HG02840 (cell line): ENCODE measurements at regions not wholly inside any gene's neighbourhood (a gene's known extent, or its start where the extent isn't known, plus 50 kb on each side); places are given as distances from the start of the nearest gene placed in this dataset.
"Not testable (repeated sequence)": the region's sequence is repeated elsewhere in the genome, so short reads cannot be mapped to it uniquely, and the experiment has no call there.

ENCODE experiments used
- ATAC-seq: cut with Tn5 transposase; IDR thresholded peaks from one replicate; pipeline ENCODE4 v1.9.1; 2021; ENCODE audit warnings: mild to moderate bottlenecking, moderate library complexity, moderate number of reproducible peaks; ENCODE audit not compliant: unreplicated experiment, low FRiP score

DNA sequence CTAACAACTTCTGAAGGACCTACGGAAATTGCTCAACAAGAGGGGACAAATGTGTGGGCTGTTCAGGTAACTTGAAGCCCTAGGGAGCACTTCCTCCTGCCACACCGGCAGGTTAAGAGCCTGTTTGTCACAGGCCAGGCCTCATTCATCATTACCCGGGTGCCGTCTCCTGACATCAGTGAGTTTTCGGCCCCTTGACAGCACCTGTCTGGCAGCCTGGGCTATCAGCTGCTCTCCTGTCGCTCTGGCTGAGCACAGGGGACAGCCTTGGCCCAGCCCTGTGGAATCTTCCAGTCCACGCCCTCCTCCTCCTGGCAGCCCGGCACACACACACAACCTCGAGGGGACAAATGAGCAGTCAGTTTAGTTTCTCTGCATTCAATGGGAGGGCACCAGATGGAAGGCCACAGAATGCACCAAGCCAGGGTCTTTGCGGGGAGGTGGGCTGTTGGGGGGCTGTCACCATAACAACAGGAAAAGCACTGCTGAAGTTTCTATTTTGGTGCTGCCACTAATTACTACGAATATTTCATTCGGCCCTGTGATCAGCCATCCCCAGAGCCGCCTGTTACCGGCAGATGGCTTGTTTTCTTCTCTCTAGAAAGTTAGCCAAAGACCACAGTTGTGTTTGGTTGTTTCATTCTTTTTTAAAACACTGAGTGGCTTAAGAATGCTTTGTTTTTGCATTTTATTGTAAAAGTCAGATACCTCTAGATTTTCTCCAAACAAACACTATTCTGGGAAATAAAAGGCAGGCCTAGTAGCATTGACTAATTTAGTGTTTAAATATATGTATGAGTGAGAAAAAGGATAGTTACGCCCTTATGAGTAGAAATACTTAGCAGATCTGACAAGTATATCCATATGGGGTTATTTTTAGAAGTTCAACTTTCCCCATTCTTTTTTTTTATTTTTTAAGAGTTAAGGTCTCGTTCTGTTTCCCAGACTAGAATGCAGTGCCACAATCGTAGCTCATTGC lies 189.9 kb upstream of the NDUFV2 start:
- ATAC-seq: peak; percentile 65

DNA sequence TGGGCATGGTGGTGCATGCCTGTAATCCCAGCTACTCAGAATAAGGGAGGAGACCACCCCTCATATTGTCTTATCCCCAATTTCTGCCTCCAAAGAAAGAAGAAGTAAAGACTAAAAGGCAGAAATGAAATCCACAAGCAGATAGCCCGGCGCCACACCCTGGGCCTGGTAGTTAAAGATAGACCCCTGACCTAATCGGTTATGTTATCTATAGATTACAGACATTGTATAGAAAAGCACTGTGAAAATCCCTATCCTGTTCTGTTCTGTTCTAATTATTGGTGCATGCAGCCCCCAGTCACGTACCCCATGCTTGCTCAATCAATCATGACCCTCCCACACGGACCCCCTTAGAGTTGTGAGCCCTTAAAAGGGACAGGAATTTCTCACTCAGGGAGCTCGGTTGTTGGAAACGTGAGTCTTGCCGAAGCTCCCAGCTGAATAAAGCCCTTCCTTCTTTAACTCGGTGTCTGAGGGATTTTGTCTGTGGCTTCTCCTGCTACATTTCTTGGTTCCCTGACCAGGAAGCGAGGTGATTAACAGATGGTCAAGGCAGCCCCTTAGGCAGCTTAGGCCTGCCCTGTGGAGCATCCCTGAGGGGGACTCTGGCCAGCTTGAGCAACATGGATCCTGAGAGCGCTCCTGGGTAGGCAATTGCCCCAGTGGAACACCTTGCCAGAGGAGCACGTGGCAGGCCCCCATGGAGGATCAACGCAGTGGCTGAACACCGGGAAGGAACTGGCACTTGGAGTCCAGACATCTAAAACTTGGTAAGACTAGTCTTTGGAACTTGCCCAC lies 188.7 kb upstream of the NDUFV2 start:
- ATAC-seq: not testable (repeated sequence)

DNA sequence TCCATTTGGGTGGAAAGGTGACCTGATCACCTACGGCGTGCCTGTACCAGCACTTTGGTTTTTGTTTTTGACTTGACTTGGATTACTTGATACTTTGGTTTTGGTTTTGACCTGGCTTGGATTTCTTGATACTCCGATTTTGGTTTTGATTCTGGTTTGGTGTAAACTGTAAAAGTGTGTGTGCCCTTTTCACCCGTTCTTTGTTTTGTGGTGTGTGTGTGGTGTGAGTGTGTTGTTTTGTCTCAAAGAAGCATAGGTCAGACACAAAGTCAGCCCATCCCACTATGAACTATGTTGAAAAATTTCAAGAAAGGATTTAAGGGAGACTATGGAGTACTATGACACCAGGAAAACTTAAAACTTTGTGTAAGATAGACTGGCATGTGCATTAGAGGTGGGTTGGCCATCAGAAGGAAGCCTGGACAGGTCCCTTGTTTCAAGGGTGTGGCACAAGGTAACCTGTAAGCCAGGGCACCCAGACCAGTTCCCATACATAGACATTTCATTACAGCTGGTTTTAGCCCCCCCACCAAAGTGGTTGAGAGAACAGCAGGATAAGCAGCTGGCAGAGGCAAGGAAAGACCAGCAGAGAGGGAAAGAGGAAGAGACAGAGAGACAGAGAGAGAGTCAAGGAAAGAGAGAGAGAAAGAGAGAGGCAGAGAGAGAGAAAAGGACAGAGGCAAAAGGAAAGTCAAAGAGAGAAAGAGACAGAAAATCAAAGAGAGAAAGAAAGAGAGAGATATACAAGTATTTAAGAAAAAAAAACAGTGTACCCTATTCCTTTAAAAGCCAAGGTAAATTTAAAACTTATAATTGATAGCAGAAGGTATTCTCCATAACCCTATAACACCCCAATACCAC lies 187.9 kb upstream of the NDUFV2 start:
- not testable (repeated sequence) for ATAC-seq

DNA sequence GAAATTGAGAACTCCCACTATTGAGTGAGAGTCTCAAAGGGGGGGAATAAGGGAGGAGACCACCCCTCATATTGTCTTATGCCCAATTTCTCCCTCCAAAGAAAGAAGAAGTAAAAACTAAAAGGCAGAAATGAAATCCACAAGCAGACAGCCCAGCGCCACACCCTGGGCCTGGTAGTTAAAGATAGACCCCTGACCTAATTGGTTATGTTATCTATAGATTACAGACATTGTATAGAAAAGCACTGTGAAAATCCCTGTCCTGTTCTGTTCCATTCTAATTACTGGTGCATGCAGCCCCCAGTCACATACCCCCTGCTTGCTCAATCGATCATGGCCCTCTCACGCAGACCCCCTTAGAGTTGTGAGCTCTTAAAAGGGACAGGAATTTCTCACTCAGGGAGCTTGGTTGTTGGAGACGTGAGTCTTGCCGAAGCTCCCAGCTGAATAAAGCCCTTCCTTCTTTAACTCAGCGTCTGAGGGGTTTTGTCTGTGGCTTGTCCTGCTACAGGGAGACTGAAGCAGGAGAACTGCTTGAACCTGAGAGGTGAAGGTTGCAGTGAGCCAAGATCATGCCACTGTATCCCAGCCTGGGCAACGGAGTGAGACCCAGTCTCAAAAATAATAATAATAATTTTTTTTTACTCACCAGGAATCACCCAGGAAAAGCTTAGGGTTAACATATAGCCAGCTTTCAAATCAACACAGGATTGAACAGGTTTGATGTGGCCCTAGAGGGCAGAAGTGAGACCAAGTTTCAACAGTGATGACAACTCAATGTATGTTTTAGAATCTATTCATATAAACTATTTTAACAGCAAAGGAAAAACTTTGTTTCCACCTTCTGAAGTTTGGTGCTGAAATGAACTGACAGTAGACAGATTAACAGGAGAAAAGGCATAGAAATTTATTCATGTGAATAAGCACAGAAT lies 181.4 kb upstream of the NDUFV2 start:
- not testable (repeated sequence) for ATAC-seq

DNA sequence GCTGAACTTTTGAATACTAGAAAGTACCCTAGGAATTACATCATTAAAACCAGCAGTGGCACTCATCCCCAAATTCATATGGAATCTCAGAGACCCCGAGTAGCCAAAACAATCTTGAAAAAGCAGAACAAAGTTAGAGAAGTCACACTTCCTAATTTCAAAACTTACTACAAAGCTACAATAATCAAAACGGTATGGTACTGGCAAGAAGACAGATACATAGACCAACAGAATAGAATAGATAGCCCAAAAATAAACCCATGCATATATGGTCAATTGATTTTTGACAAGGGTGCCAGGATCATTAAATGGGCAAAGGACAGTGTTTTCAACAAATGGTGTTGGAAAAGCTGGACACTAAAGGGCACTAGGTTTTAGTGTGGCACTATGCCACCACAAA lies 176.0 kb upstream of the NDUFV2 start:
- no peak for ATAC-seq

DNA sequence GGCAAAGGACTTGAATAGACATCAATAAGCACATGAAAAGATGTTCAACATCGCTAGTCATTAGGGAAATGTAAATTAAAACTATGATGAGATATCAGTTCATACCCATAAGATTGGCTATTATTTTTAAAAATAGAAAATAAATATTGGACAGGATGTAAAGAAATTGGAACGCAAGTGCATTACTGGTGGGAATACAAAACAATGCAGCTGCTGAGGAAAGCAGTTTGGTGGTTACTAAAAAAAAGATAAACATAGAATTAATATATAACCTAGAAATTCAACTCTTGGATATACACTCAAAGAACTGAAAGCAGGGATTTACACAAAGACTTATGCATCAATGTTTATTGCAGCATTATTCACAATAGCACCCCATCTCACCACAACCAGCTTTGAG lies 174.5 kb upstream of the NDUFV2 start:
- no peak for ATAC-seq

DNA sequence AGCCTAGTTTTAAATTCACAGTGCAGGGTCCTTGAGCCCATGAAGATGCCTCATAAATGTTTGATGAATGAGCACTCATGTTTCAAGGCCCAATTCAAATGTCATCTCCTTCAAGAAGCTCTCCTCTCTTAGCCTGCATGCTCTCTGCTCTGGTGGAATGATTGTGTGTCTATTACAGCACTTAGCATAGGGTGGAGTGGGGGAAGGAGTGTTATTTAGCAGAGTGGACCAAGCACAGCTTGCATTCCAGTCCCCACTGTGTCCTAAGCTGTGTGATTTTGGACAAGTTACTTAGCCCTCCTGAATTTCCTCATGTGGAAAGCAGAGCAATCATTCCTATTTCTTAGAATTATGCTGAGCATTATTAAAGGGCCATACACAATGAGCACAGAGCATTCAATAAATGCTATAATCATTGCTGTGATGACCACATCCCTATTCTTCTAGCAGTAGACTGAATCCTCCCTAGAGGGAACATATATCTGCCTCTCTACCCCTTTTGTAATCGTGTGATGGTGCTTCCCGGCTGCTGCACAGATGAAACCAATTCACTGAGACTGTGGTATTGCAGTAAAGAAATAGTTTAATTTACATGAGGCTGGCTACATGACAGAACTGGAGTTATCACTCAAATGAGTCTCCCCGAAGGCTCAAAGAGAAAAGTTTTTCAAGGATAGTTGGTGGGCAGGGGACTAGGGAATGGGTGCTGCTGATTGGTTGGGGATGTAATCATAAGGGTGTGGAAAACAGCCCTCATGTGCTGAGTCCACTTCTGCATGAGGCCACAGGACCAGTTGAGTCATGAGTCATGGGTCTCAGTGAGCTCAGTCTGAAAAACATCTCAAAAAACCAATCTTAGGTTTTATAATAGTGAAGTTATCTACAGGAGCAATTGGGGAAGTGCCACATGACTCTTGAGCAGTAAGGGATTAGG lies 173.4 kb upstream of the NDUFV2 start:
- no peak for ATAC-seq

DNA sequence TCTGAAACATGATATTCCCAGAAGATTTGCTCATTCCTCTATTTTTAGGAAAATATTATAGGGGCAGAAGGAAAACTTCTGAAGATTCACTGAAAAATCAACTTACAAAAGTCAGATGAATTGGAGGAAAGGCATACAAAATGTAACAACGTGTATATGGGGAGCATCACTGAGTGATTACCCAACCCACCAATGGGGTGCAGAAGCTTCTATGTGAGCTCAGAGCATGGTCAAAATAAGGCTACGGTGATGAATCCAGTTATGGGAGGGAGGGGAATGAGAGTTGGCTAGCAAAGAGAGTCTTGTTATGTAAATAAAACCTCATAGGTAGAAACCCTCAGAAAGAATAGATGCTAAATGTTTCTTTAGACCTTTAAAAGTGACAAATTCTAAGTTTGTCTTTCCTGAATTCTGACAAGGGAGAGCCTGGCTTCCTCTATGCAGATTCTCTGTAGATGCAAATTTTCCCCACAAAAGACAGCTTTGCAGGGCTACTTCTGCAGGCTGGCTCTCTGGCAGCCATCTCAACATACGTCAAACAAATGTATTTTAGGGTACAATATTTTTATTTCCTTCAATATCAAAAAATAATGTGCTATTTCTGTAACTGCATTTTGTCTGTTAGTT lies 171.4 kb upstream of the NDUFV2 start:
- ATAC-seq: no peak

DNA sequence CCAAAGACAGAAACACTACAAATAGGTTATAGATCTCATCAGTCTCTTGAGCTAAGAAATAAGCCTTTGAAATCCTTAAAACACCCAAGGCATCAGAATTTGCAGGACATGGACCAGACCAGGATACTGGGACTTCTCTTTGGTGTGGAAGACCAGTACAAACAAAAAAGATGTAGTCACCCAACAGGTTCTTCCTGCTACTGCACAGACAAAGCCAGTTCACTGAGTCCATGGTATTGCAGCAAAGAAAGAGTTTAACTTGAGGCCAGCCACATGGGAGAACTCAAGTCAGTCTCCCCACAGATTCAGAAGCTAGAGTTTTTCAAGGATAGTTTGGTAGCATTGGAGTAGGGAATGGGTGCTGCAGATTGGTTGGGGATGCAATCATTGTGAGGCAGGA lies 169.6 kb upstream of the NDUFV2 start:
- ATAC-seq: no peak

DNA sequence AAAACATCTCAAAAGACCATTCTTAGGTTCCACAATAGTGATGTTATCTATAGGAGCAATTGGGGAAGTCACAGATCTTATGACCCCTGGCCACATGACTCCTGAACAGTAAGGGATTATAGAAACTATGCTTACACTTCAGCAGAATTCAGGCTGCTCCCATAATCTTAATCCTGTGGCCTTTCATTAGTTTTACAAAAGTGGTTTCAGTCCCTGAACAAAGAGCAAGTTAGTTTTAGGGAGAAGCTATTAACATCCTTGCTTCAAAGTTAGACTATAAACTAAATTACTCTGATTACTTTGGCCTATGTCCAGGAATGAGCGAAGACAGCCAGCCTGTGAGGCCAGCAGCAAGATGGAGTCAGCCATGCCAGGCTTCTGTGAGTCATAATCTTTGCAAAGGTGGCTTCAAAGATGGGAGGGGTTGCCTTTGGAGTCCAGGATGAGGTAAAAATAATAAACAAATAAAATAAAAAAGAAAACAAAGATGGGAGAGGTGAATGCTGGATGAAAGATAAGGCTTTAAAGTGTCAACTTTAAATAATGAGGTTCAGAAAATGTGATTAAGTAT lies 168.7 kb upstream of the NDUFV2 start:
- no peak for ATAC-seq

DNA sequence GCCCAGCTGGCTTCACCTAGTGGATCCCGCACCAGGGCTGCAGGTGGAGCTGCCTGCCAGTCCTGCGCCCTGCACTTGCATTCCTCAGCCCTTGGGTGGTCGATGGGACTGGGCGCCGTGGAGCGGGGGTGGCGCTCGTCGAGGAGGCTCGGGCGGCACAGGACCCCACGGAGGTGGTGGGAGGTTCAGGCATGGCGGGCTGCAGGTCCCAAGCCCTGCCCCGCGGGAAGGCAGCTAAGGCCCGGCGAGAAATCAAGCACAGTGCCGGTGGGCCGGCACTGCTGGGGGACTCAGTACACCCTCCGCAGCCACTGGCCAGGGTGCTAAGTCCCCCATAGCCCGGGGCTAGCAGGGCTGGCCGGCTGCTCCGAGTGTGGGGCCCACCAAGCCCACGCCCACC lies 167.2 kb upstream of the NDUFV2 start:
- not testable (repeated sequence) for ATAC-seq

DNA sequence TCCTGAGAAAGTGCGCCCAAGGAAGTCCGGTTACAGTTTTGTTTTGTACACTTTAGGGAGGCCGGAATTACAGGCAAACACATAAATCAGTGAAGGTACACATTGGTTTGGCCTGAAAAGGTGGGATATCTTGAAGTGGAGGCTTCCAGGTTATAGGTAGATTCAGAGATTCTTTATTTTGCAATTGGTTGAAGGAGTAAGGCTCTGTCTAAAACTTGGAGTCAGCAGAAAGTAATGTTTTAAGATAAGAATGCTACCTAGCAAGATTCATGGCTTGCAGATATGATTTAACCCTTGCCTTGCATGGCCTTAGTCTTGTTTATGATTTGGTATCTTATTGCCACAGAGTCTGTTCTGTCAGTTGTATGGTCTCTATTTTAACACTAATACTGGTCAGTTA lies 165.9 kb upstream of the NDUFV2 start:
- ATAC-seq: no peak

DNA sequence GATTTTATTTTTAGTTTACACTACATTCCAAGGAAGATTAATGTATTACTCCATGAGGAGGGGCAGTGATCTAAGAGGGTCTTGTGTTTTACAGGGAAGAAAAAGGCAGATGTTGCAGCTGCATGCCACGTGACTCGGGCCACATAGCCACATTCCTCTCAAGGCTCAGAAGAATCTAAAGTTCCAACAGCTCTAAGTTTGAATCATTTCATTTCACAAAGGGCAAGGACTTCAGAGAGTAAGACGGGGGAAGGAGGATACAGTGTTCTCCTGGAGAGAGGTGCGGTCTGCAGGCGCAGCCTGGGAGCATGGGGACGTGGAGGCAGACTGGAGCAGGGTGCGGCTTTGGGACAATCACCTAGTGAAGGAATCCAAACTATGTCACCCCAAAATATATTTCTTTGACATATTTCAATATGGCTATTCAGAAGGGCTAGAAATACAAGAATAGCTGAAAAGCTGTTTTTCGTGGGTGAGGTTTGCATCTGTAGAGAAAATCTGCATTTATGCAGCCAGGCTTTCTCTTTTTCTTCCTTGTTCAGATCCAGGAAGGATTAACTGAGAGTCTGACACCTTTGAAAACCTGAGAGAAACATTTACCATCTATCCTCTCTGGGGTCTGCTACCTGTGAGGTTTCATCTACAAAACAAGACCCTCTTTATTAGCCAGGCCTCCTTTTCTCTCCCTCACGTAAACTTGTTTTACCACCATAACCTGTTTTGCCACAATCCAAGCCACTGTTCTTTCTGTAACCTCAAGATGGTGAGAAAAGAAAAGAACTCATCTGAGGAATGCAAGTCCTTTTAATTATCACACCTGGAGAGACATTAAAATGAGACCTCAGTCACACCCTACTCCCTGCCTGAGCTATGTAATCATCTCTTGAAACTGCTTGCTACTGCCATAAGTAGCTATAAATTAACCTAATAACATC lies 165.1 kb upstream of the NDUFV2 start:
- no peak for ATAC-seq

DNA sequence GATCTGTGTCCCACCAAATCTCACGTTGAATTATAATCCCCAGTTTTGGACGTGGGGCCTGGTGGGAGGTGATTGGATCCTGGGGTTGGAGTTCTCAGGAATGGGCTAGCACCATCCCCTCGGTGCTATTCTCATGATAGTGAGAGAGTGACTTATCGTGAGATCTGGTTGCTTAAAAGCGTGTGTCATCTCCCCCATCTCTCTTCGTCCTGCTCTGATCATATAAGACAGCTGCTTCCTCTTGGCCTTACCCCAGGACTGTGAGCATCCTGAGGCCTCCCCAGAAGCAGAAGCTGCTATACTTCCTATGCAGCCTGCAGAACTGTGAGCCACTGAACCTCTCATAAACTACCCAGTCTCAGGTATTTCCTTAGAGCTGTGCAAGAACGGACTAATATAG lies 163.7 kb upstream of the NDUFV2 start:
- no peak for ATAC-seq

DNA sequence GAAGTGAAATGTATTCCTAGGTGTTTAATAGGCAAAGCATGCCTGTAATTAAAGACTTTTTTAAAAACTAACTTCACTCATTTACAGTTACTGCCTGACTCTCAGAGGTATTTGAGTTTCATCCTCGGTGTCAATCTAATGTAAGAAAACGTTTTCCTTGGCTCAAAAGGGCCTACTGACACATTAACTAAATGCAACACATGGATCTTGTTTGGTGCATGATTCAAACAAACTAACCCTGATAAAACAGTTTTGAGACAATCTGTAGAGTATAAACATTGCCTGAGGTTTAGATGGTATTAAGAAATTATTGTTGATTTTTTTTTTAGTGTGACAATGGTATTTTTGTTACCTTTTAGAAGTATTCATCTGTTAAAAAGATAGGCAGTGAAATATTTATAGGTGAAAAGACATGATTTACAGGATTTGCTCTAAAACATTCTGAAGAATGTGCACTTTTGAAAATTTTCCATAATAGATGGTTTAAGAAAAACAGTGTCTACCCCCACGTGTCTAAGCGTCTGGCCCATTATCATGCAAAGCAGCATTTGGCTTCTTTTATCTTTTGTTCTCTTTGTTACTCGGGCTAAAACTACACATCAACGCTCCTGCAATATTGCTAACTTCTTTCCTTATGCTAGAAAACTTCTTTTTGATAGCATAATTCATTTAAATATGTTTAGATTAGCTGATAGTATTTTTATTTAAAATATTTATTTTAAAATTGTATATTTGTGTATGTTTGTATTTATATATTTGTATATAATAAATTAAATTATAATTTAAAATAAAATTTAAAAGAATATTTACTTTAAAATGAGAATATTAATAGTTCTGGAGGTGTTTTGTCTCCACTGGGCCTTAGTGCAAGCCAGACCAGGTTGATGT lies 160.2 kb upstream of the NDUFV2 start:
- no peak for ATAC-seq
